Keratinocyte (primary cell): ENCODE measurements at regions not wholly inside any gene's neighbourhood (a gene's known extent, or its start where the extent isn't known, plus 50 kb on each side); places are given as distances from the start of the nearest gene placed in this dataset.

Experiments
- DNase-seq: peaks from one replicate; pipeline ENCODE4 v3.0.0-alpha.2; 2011; ENCODE audit warnings: low read depth, missing footprints, low spot score
- FAIRE-seq: peaks from 2 replicates; lab custom pipeline; 2011; peaks lifted over from hg19 to GRCh38; lab: Jason Lieb, UNC
- H2AFZ ChIP-seq: 2 replicates; pipeline ENCODE4 v1.6.0; 2012; ENCODE audit warnings: low read length, control low read depth, inconsistent platforms; ENCODE audit not compliant: control insufficient read depth
- H3K27ac ChIP-seq: 2 replicates; pipeline ENCODE4 v1.5.1; 2011; ENCODE audit warnings: low read length; ENCODE audit not compliant: control insufficient read depth, insufficient read depth
- H3K27me3 ChIP-seq: 3 replicates; pipeline ENCODE4 v1.6.0; 2011; ENCODE audit warnings: low read length; ENCODE audit not compliant: control insufficient read depth, insufficient read depth; ENCODE audit errors: extremely low read depth
- H3K36me3 ChIP-seq, 2 experiments: 2 replicates in 1 of 2; 3 replicates in 1 of 2; pipeline ENCODE4 v1.5.1; 2011; ENCODE audit warnings: low read length in 2 of 2, mild to moderate bottlenecking in 1 of 2; ENCODE audit not compliant: control insufficient read depth in 2 of 2, insufficient read depth in 2 of 2; ENCODE audit errors: extremely low read depth in 1 of 2
- H3K4me1 ChIP-seq: 3 replicates; pipeline ENCODE4 v1.5.1; 2011; ENCODE audit warnings: low read length; ENCODE audit not compliant: control insufficient read depth, insufficient read depth; ENCODE audit errors: extremely low read depth
- H3K4me2 ChIP-seq: 3 replicates; pipeline ENCODE4 v1.6.0; 2011; ENCODE audit warnings: low read depth, low read length; ENCODE audit not compliant: control insufficient read depth, insufficient read depth; ENCODE audit errors: extremely low read depth
- H3K4me3 ChIP-seq, 3 experiments: fragments of 200-600 bp in 1 of 3; sonication (generic) in 1 of 3; 2 replicates in 2 of 3; 3 replicates in 1 of 3; pipeline ENCODE4 v1.5.1; 2011 to 2016; ENCODE audit warnings: low read length in 3 of 3, mild to moderate bottlenecking in 3 of 3, control low read depth in 2 of 3, inconsistent platforms in 1 of 3, low read depth in 1 of 3, mixed read lengths in 1 of 3, mixed run types in 1 of 3, moderate library complexity in 1 of 3; ENCODE audit not compliant: control insufficient read depth in 2 of 3, insufficient read depth in 2 of 3; ENCODE audit errors: extremely low read depth in 1 of 3
- H3K79me2 ChIP-seq: 2 replicates; pipeline ENCODE4 v1.6.0; 2012; ENCODE audit warnings: low read length; ENCODE audit not compliant: control insufficient read depth, insufficient read depth
- H3K9ac ChIP-seq: 3 replicates; pipeline ENCODE4 v1.6.0; 2011; ENCODE audit warnings: low read length; ENCODE audit not compliant: control insufficient read depth, insufficient read depth; ENCODE audit errors: extremely low read depth
- H3K9me1 ChIP-seq: 3 replicates; pipeline ENCODE4 v1.6.0; 2011; ENCODE audit warnings: low read length; ENCODE audit not compliant: control insufficient read depth, insufficient read depth; ENCODE audit errors: extremely low read depth
- H3K9me3 ChIP-seq: 2 replicates; pipeline ENCODE4 v1.5.1; 2012; ENCODE audit warnings: low read depth, low read length; ENCODE audit not compliant: control insufficient read depth
- H4K20me1 ChIP-seq: 3 replicates; pipeline ENCODE4 v1.6.0; 2011; ENCODE audit warnings: low read length; ENCODE audit not compliant: control insufficient read depth, insufficient read depth; ENCODE audit errors: extremely low read depth
- CTCF ChIP-seq, 3 experiments: IDR thresholded peaks in 1 of 3; conservative IDR thresholded peaks in 1 of 3; optimal IDR thresholded peaks in 1 of 3; 2 replicates in 2 of 3; 3 replicates in 1 of 3; pipeline versions ENCODE3 to v1.5.1; 2011; ENCODE audit warnings: low read length in 3 of 3, mild to moderate bottlenecking in 3 of 3, moderate library complexity in 2 of 3, control low read depth in 1 of 3, inconsistent platforms in 1 of 3; ENCODE audit not compliant: insufficient read depth in 2 of 3; ENCODE audit errors: extremely low read depth in 1 of 3
- EZH2 ChIP-seq: IDR thresholded peaks from one replicate; pipeline ENCODE4 v1.6.1; 2012; ENCODE audit warnings: inconsistent platforms, mild to moderate bottlenecking, low read length, moderate library complexity
- dilution Hi-C: fragments of 300-500 bp; cut with MboI; formaldehyde crosslinking; loops from one replicate; pipeline ENCODE4 v1.7.0; 2020; ENCODE audit warnings: low sequenced_read_pairs; ENCODE audit not compliant: extremely low pct_ligation_motif_present

DNA sequence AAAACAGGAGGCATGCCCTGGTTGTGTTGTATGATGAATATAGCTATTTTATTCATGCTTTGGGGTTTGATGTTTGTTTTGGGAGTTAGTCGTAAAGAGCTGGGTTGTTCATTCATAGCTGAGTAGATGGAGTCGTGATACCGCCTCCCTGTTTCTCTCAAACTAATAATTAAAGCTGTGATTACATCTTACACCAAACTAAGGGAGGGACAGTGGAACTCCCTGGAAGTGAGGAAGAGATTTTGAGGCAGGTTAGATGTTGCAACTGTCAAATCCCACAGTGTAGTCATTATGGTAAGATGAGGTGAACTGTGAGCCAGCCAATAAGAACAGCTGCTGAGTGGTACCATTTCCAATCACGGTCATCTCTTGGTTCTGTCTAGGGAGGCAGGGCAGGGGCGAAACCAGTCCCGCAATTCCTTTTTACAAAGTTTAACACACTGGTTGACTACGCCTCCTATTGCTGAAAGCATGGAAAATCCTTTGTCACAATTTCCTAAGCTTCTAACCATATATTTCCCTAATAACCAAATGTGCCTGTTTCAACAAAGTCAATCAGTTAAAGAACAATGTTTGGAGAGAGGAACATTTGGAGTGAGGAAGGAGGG is 207.6 kb upstream of the SERP2 start:
- Histone ChIP-seq H3K9me3 (no peaks in the 10 kb centered on the region), H3K4me1 (no peaks in the 10 kb centered on the region), H3K79me2 (no peaks in the 10 kb centered on the region), H3K4me3 (no peak overlapping the region), H3K9ac (no peak overlapping the region), H3K9me1 (no peaks in the 10 kb centered on the region), H4K20me1 (no peaks in the 10 kb centered on the region), H3K4me2 (no peak overlapping the region), H3K36me3 (no peaks in the 10 kb centered on the region), H2AFZ (no peak overlapping the region), H3K27me3 (no peaks in the 10 kb centered on the region), H3K27ac (no peak overlapping the region)
- no peak for DNase-seq
- dilution Hi-C loops, result no loop called here
- FAIRE-seq, result no peak
- no peak for TF ChIP-seq EZH2
- TF ChIP-seq CTCF (optimal IDR thresholded peaks at IDR 0.05 in 1 of 3, IDR thresholded peaks at IDR 0.05 in 1 of 3, conservative IDR thresholded peaks at IDR 0.05 in 1 of 3; ENCODE audit: extremely low read depth in 1 of 3, insufficient read depth in 2 of 3, low read length in 3 of 3), result no peak

DNA sequence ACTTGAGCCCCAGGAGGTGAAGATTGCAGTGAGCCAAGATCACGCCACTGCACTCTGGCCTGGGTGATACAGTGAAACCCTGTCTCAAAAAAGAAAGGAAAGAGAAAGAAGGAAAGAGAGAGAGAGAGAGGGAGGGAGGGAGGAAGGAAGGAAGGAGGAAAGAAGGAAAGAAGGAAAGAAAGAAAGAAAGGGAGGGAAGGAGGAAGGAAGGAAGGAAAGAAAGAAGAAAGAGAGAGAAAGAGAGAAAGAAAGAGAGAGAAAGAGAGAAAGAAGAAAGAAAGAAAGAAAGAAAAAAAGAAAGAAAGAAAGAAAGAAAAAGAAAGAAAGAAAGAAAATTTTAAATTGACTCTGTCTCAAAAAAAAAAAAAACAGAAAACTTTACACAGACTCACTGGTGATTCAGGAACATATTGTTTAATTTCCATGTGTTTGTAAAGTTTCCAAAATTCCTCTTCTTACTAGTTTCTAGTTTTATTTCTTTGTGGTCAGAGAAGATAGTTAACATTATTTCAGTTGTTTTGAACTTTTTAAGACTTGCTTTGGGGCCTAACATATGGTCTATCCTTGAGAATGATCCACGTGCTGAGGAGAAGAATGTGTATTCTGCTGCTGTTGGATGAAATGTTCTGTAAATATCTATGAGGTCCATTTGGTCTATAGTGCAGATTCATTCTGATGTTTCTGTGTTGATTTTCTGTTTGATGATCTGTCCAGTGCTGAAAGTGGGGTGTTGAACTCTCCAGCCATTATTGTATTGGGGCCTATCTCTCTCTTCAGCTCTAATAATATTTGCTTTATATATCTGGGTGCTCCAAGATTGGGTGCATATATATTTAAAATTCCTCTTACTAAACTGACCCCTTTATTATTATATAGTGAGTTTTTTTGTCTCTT is 204.4 kb upstream of the SERP2 start:
- Histone ChIP-seq H3K27me3 (no peaks in the 10 kb centered on the region), H4K20me1 (no peaks in the 10 kb centered on the region), H3K27ac (no peak overlapping the region), H3K79me2 (no peaks in the 10 kb centered on the region), H3K36me3 (no peaks in the 10 kb centered on the region), H3K4me3 (no peak overlapping the region), H2AFZ (no peak overlapping the region), H3K4me1 (no peaks in the 10 kb centered on the region), H3K9me1 (no peaks in the 10 kb centered on the region), H3K4me2 (no peak overlapping the region), H3K9me3 (no peaks in the 10 kb centered on the region), H3K9ac (no peak overlapping the region)
- FAIRE-seq, result no peak
- TF ChIP-seq EZH2 (no peak), CTCF (optimal IDR thresholded peaks at IDR 0.05 in 1 of 3, IDR thresholded peaks at IDR 0.05 in 1 of 3, conservative IDR thresholded peaks at IDR 0.05 in 1 of 3; ENCODE audit: extremely low read depth in 1 of 3, insufficient read depth in 2 of 3, low read length in 3 of 3) (no peak)
- dilution Hi-C loops, result no loop called here
- DNase-seq, result no peak
